Right lobe of liver (tissue), 4 donors: ENCODE measurements at regions not wholly inside any gene's neighbourhood (a gene's known extent, or its start where the extent isn't known, plus 50 kb on each side); places are given as distances from the start of the nearest gene placed in this dataset.

Source experiments
- POLR2A ChIP-seq: fragments of 450-650 bp; IDR thresholded peaks from one replicate; pipeline ENCODE4 v1.6.1; 2017; ENCODE audit warnings: antibody characterized with exemption, mild to moderate bottlenecking
- TF ChIP-seq, protein P1 (sequence below), 4 donors: fragments of 200-600 bp in 3 of 4; fragments of 450-650 bp in 1 of 4; IDR thresholded peaks; one replicate each; pipeline versions ENCODE4 v1.5.1 to v1.8.0; 2016 to 2022; ENCODE audit warnings: antibody characterized with exemption in 4 of 4, mild to moderate bottlenecking in 2 of 4
- donor health status: DM: no; HTN: no; CAD: no.
- donor health status: DM: no; HTN: no; CAD: no.
- donor health status: DM: no; HTN: yes; CAD: no.

DNA sequence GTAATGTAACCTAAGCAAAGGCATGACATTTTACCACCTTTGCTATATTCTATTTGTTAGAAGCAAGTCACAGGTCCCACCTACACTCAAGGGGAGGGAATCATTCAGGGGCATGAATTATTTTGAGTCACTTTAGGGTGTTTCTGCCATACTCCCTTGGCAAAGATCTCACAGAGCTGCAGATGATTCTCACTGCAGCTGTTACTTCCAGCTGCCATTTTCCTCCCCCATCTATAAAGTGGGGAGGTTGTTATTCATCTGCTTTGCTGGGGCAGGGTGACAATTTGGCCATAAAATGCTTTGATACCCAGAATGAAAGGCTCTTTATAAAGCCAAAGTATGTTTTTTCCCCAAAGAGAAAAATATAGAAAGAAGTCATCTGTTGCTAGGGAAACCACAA, 136.5 kb upstream of the SMIM31 start:
- TF ChIP-seq, protein P1, sequence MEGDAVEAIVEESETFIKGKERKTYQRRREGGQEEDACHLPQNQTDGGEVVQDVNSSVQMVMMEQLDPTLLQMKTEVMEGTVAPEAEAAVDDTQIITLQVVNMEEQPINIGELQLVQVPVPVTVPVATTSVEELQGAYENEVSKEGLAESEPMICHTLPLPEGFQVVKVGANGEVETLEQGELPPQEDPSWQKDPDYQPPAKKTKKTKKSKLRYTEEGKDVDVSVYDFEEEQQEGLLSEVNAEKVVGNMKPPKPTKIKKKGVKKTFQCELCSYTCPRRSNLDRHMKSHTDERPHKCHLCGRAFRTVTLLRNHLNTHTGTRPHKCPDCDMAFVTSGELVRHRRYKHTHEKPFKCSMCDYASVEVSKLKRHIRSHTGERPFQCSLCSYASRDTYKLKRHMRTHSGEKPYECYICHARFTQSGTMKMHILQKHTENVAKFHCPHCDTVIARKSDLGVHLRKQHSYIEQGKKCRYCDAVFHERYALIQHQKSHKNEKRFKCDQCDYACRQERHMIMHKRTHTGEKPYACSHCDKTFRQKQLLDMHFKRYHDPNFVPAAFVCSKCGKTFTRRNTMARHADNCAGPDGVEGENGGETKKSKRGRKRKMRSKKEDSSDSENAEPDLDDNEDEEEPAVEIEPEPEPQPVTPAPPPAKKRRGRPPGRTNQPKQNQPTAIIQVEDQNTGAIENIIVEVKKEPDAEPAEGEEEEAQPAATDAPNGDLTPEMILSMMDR (IDR thresholded peaks at IDR 0.05) = no peak
- no peak for TF ChIP-seq POLR2A
